HG03280 (cell line): ENCODE measurements at regions not wholly inside any gene's neighbourhood (a gene's known extent, or its start where the extent isn't known, plus 50 kb on each side); places are given as distances from the start of the nearest gene placed in this dataset.

Experiments
- ATAC-seq: cut with Tn5 transposase; IDR thresholded peaks from one replicate; pipeline ENCODE4 v1.9.1; 2021; ENCODE audit warnings: mild to moderate bottlenecking, moderate library complexity; ENCODE audit not compliant: unreplicated experiment

- no peak for ATAC-seq
These were observed 584.1 kb downstream of the MAFB start for GRCh38 chr20:40104959-40105358.

- no peak for ATAC-seq
These were observed 585.6 kb downstream of the MAFB start for GRCh38 chr20:40103420-40103819.

GRCh38 chr20:40101560-40101959 lies 587.5 kb downstream of the MAFB start:
- no peak for ATAC-seq

- no peak for ATAC-seq
These were observed 588.8 kb downstream of the MAFB start for GRCh38 chr20:40100261-40100660.

GRCh38 chr20:40090236-40090635 lies 598.8 kb downstream of the MAFB start:
- no peak for ATAC-seq

GRCh38 chr20:40087496-40087895 lies 601.5 kb downstream of the MAFB start:
- no peak for ATAC-seq

GRCh38 chr20:40085513-40085912 lies 603.5 kb downstream of the MAFB start:
- ATAC-seq = no peak

- ATAC-seq = no peak
These were observed 606.6 kb downstream of the MAFB start for GRCh38 chr20:40082436-40082835.

- no peak for ATAC-seq
These were observed 607.4 kb downstream of the MAFB start for GRCh38 chr20:40081653-40082052.

- no peak for ATAC-seq
These were observed 608.9 kb downstream of the MAFB start for GRCh38 chr20:40080041-40080652.

- ATAC-seq = no peak
These were observed 615.4 kb downstream of the MAFB start for GRCh38 chr20:40073535-40074111.

- no peak for ATAC-seq
These were observed 616.1 kb downstream of the MAFB start for GRCh38 chr20:40072907-40073306.

GRCh38 chr20:40056171-40056570 lies 632.9 kb downstream of the MAFB start:
- no peak for ATAC-seq

- no peak for ATAC-seq
These were observed 633.3 kb downstream of the MAFB start for GRCh38 chr20:40055711-40056110.

GRCh38 chr20:40054311-40054710 lies 634.7 kb downstream of the MAFB start:
- no peak for ATAC-seq

- no peak for ATAC-seq
These were observed 638.4 kb downstream of the MAFB start for GRCh38 chr20:40050596-40050995.

GRCh38 chr20:40049854-40050253 lies 639.2 kb downstream of the MAFB start:
- no peak for ATAC-seq

- ATAC-seq = no peak
These were observed 642.3 kb downstream of the MAFB start for GRCh38 chr20:40046703-40047102.

- ATAC-seq = no peak
These were observed 651.5 kb downstream of the MAFB start for GRCh38 chr20:40037511-40037910.

GRCh38 chr20:40029589-40029988 lies 659.4 kb downstream of the MAFB start:
- ATAC-seq = no peak

- ATAC-seq = no peak
These were observed 669.5 kb downstream of the MAFB start for GRCh38 chr20:40019510-40019909.

- ATAC-seq = no peak
These were observed 671.3 kb downstream of the MAFB start for GRCh38 chr20:40017765-40018164.

GRCh38 chr20:40016890-40017289 lies 672.1 kb downstream of the MAFB start:
- no peak for ATAC-seq
